Thymus (tissue), 11 donors: ENCODE measurements at regions not wholly inside any gene's neighbourhood (a gene's known extent, or its start where the extent isn't known, plus 50 kb on each side); places are given as distances from the start of the nearest gene placed in this dataset.

Experiments
- DNase-seq, 9 donors: peaks; one replicate each; pipeline ENCODE4 v3.0.0-alpha.2; 2013; ENCODE audit warnings: low spot score in 9 of 9, low read depth in 6 of 9, missing footprints in 1 of 9
- H3K27ac ChIP-seq, 2 donors: one replicate each; pipeline ENCODE4 v1.5.1; 2013; ENCODE audit warnings: control low read depth in 1 of 2, low read depth in 1 of 2, low read length in 1 of 2, mild to moderate bottlenecking in 1 of 2, moderate library complexity in 1 of 2
- H3K27me3 ChIP-seq, 2 donors: one replicate each; pipeline ENCODE4 v1.5.1; 2013; ENCODE audit warnings: low read length in 1 of 2; ENCODE audit not compliant: control insufficient read depth in 2 of 2, insufficient read depth in 1 of 2
- H3K36me3 ChIP-seq, 2 donors: one replicate each; pipeline ENCODE4 v1.5.1; 2013; ENCODE audit warnings: low read length in 1 of 2, mild to moderate bottlenecking in 1 of 2, moderate library complexity in 1 of 2; ENCODE audit not compliant: control insufficient read depth in 2 of 2, insufficient read depth in 2 of 2
- H3K4me1 ChIP-seq, 2 donors: one replicate each; pipeline ENCODE4 v1.5.1; 2013; ENCODE audit warnings: low read length in 2 of 2; ENCODE audit not compliant: control insufficient read depth in 2 of 2, insufficient read depth in 2 of 2
- H3K4me3 ChIP-seq, 2 donors: one replicate each; pipeline ENCODE4 v1.5.1; 2013; ENCODE audit warnings: low read length in 2 of 2, control low read depth in 1 of 2, mild to moderate bottlenecking in 1 of 2
- H3K9me3 ChIP-seq, 2 donors: one replicate each; pipeline ENCODE4 v1.5.1; 2013; ENCODE audit warnings: low read length in 1 of 2, mild to moderate bottlenecking in 1 of 2; ENCODE audit not compliant: control insufficient read depth in 2 of 2, insufficient read depth in 1 of 2
- WGBS: extraction: QIAGEN DNeasy Blood & Tissue Kit; methylation state at CpG from one replicate; pipeline ENCODE4 v1.1.7; 2013; 5-methylcytosine and 5-hydroxymethylcytosine counted together
- donor health status: healthy.

DNA sequence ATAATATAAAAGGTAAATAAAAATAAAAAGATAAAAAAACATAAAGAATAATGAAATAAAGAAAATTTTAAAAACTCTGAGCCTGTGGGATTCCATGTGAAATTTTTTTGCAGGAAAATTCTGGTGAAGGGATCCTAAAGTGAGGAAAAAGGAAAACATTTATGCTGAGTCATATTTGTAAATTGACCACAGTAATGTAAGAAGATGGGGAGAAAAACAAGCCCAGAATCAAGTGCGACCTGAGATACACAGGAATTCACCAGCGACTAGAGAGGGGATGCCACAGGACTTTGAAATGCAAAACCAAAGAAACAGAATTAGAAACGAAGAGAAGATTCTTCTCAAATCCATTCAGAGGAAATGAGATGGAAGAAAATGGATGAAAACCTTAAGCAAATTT, 133.8 kb upstream of the PFKP start:
- peaks cover 0 to under 1% of the 10 kb centered on the region in 2 donors for H3K4me1 ChIP-seq
- no peaks in the 10 kb centered on the region for H3K27me3 ChIP-seq
- H3K9me3 ChIP-seq = no peaks in the 10 kb centered on the region
- WGBS = 53% methylated on average over 3 of the region's 3 CpGs
- no peak overlapping the region for H3K27ac ChIP-seq
- no peak for DNase-seq
- no peaks in the 10 kb centered on the region for H3K36me3 ChIP-seq
- no peak overlapping the region for H3K4me3 ChIP-seq

DNA sequence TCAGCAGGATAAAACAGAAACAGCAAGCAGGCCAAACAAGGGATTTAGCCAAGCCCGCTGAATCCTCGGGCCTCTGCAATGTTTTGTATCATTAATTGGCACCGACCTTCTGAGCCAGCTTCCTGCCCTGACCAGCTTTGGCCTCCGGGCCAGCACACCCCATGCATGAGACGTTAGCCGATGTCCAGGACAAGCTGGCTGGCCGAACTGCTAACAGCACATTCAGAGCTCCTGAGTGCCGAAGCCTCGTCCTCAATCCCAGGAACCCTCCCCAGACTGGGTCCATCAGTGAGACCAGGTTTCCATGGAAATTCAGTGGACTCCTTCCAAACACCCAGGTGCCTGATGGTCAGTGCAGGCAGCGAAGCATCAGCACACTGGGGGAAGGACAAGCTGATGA, 134.3 kb upstream of the PFKP start:
- WGBS = 95% methylated on average over 10 of the region's 10 CpGs
- H3K27ac ChIP-seq = no peak overlapping the region
- no peak for DNase-seq
- no peak overlapping the region for H3K4me3 ChIP-seq
- H3K36me3 ChIP-seq = no peaks in the 10 kb centered on the region
- no peaks in the 10 kb centered on the region for H3K27me3 ChIP-seq
- peaks cover 0 to 5% of the 10 kb centered on the region in 2 donors for H3K4me1 ChIP-seq
- no peaks in the 10 kb centered on the region for H3K9me3 ChIP-seq

DNA sequence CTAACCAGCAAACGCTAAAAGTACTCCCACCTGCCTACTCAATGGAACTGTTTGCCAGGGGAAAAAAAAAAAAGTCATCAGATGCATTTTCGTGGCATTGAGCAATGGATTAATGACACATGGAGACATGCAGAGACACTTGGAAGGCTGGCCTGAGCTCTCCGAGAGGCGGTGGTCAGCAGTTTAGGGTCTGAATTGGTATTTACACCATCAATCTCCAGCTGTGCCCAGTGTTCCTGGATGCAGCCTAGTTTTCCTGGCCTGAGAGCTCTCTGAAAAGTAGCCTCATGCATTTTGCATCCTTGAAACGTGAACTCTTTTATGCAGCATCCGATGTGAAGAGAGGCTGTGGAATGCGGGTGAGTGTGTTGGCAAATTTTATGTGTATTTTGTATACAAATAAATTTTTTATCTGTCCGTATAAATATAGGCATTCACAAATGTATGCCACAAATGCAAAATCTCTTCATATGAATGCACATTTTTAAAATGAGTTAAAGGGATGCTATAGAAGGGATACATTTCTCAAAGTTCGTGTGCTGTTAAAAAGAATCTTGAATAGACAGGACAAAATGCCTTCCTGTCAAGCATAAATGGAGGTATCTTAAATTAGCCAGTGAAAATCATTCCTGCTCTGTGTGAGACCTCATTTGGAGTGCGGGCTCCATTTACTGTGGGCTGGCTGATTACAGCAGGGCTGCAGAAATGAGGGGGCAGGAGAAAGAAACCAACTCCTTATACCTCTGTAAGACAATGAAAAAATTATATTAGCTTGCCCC, 137.7 kb upstream of the PFKP start:
- H3K27ac ChIP-seq = no peak overlapping the region
- no peak for DNase-seq
- 82% methylated on average over 10 of the region's 10 CpGs for WGBS

DNA sequence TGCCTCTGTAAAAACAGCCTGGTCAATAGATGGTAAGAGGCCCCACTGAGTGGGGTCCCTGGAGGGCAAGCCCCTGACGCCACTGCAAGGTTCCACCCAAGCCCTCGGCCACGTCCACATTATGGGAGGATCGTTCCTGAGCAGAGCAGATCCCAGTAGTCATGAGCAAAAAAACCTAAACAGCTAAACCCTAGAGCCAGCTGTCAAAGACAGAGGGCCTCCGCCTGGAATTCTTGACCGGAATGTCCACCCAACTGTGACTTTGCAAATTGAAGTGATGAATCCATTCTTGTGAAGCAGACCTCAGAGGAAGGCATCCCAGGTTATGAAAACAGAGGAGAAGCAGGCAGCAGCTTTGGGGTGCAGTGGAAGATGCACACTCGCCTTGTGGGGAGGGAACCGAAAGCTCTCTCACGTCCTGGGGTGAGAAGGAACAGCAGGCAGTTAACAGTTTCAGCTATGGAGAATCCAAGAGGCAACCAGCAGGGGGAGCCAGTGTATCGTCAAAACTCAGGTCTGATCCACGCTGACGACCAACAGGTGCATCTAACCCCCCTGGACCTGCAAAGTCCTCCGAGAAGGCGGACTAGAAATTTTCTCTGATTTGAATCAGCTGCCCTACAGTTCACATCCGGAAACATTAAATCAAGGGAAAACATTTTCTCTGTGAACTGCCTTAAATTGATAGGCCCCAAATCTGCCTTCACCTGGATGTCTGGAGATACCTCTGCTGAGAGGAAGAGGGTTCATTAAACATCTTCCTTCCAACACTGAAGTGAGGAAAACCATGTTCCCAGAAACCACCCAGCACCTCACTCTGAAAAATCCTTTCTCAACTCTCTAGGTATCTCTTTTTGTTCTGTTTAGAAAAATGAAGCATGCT, 139.1 kb upstream of the PFKP start:
- DNase-seq = peak in 8 of 9 donors; percentile 36 to 89 (median 72)
- H3K27ac ChIP-seq = no peak overlapping the region
- WGBS = 44% methylated on average over 15 of the region's 15 CpGs
- no peak overlapping the region for H3K4me3 ChIP-seq
- no peaks in the 10 kb centered on the region for H3K36me3 ChIP-seq
- H3K9me3 ChIP-seq = no peaks in the 10 kb centered on the region
- H3K4me1 ChIP-seq = peaks cover 0 to 14% of the 10 kb centered on the region in 2 donors
- no peaks in the 10 kb centered on the region for H3K27me3 ChIP-seq

More for the DNA sequence above, 137.7 kb upstream of the PFKP start:
- Histone ChIP-seq H3K27me3 (no peaks in the 10 kb centered on the region), H3K4me3 (no peak overlapping the region), H3K9me3 (no peaks in the 10 kb centered on the region), H3K4me1 (peaks cover 0 to 14% of the 10 kb centered on the region in 2 donors), H3K36me3 (no peaks in the 10 kb centered on the region)

DNA sequence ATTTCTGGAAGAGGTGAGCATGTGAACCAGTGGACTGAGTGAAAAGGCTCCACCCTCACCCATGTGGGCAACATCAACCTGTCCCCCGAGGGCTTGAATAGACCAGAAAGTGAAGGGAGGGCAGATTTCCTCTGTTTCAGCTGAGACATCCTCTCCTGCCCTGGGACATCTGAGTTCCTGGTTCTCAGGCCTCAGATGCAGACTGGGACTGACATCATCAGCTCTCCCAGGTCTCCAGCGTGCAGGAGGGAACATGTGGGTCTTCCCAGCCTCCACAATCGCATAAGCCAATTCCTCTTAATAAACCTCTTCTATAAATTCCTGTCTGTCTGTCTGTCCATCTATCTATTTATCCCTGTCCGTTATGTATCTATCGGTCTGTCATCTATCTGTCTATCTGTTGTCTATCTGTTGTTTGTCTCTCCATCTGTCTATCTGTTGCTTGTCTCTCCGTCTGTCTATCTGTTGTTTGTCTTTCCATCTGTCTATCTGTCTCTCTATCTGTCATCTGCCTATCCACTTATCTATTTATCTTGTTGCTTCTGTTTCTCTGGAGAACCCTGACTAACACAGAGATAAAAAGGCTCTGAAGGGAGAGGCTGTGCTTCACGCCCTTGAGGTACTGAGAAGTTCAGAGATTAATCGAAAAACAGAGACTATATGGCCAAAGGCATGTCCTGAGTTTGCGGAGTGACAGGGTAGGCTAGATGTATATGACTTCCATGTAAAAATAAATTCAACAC, 140.3 kb upstream of the PFKP start:
- Histone ChIP-seq H3K4me1 (peaks cover 0 to 17% of the 10 kb centered on the region in 2 donors), H3K27ac (no peak overlapping the region), H3K27me3 (peaks cover 0 to 3% of the 10 kb centered on the region in 2 donors), H3K4me3 (no peak overlapping the region), H3K36me3 (no peaks in the 10 kb centered on the region), H3K9me3 (no peaks in the 10 kb centered on the region)
- WGBS = 92% methylated on average over 9 of the region's 9 CpGs
- DNase-seq = no peak

DNA sequence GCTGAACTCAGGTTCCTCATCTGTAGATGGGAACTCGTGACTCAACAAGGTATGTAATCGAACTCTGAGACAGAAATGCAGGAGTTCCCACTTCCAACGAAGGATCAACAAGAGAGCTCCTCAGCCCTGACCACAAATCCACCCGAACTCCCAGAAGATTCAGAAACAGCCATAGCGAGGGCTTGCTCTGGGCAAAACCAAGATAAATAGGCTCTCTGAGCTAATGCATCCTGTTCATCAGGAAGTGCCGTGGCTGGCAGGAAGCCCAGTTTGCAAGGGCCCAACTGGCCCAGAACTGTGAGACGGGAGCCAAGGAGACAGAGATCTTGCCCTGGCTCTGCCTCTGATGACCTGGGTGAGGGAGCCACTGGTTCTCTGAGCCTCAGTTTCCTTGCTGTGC, 141.7 kb upstream of the PFKP start:
- no peaks in the 10 kb centered on the region for H3K9me3 ChIP-seq
- WGBS = 16% methylated on average over 7 of the region's 7 CpGs
- no peak overlapping the region for H3K4me3 ChIP-seq
- peaks cover 0 to 31% of the 10 kb centered on the region in 2 donors for H3K4me1 ChIP-seq
- peak in 1 of 9 donors; percentile 33 for DNase-seq
- no peaks in the 10 kb centered on the region for H3K36me3 ChIP-seq
- no peak overlapping the region for H3K27ac ChIP-seq
- H3K27me3 ChIP-seq = peaks cover 0 to 6% of the 10 kb centered on the region in 2 donors

DNA sequence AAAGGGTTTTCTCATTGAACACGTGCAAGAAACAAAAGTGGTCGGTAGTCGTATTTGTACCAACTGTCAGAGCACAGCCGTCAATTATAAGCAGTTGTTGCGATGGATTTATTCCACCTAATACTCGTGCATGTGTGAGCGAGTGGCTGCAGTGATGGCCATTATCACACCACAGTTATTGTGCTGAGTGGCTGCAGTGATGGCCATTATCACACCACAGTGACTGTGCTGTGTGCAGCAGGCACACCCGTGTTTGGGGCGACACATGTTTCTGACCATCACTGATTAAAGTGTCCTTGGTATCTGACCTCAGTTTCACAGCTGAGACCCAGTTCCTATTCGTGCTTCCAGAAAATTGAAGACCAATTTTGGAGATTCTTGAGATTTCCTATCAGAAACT, 142.9 kb upstream of the PFKP start:
- no peaks in the 10 kb centered on the region for H3K36me3 ChIP-seq
- H3K27ac ChIP-seq = no peak overlapping the region
- DNase-seq = no peak
- 97% methylated on average over 10 of the region's 10 CpGs for WGBS
- H3K4me1 ChIP-seq = peaks cover 1 to 33% of the 10 kb centered on the region in 2 donors
- H3K9me3 ChIP-seq = no peaks in the 10 kb centered on the region
- peaks cover 0 to 6% of the 10 kb centered on the region in 2 donors for H3K27me3 ChIP-seq
- no peak overlapping the region for H3K4me3 ChIP-seq

DNA sequence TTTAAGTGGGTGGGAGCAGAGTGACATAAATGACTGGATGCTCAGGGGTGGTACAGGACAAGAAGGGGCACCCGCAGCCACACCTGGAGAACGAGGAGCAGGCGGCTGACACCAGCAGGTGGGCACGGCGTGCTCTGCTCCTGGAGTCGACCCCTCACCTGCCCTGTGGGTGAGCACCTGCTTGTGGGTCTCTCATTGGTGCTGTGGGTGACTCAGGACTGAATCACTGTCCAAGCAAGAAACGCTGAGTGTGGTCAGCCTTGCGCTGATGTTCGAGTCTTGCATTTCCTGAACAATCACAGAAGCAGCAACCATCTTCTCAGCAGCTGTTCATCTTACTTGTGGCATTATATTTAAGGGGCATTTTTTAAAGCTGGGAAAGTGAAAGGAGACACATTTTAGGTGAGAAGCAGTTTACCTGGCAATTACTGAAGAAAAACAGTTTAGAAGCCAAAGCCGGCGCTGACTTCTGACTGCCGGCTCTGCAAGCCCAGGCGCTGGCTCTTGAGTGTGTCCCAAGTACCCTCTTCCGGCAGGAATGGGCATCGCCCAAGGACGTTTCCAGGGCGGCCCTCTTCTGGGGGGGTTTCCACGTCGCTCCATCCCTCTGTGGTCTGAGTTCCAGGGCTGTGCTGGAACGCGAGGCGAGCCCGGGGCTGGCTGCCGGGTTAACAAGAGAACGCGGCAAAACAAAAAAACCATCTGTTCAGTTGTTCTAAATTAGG, 145.2 kb upstream of the PFKP start:
- peaks cover 0 to 6% of the 10 kb centered on the region in 2 donors for H3K27me3 ChIP-seq
- 84% methylated on average over 26 of the region's 26 CpGs for WGBS

More for the DNA sequence above, 145.2 kb upstream of the PFKP start:
- Histone ChIP-seq H3K4me1 (peaks cover 3 to 27% of the 10 kb centered on the region in 2 donors), H3K9me3 (no peaks in the 10 kb centered on the region), H3K27ac (no peak overlapping the region), H3K4me3 (no peak overlapping the region), H3K36me3 (no peaks in the 10 kb centered on the region)
- DNase-seq = no peak
